ENCODE measurements at regions not wholly inside any gene's neighbourhood (a gene's known extent, or its start where the extent isn't known, plus 50 kb on each side); places are given as distances from the start of the nearest gene placed in this dataset.

DNA sequence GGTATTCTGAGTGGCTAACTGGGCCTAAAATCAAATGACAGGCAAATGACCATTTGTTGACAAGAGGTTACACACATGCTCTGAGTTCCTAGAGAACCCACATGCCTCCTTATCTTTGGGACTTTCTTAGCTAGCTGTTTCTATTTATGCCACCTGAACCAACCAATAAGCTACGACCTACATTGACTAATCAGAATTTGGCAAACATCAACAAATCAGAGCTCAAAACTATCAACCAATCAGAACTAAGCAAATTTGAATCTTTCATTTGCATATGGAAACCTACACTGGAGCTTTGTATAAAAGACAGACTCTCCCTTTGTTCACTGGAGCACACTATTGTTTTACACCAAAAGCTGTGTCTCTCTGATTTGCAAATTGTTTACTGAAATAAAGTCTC, 192.0 kb downstream of the CXXC4 start:
- WGBS (ENCODE audit: extremely low coverage, insufficient read length, low lambda C conversion rate), result no CpG with 5 or more reads among the region's 1 CpG
- no peaks in the 10 kb centered on the region for H4K20me1 ChIP-seq (ENCODE audit: control insufficient read depth, insufficient read depth, insufficient read length)
- no peaks in the 10 kb centered on the region for H3K79me2 ChIP-seq (ENCODE audit: insufficient read depth, low read length)
- TF ChIP-seq, protein P1, sequence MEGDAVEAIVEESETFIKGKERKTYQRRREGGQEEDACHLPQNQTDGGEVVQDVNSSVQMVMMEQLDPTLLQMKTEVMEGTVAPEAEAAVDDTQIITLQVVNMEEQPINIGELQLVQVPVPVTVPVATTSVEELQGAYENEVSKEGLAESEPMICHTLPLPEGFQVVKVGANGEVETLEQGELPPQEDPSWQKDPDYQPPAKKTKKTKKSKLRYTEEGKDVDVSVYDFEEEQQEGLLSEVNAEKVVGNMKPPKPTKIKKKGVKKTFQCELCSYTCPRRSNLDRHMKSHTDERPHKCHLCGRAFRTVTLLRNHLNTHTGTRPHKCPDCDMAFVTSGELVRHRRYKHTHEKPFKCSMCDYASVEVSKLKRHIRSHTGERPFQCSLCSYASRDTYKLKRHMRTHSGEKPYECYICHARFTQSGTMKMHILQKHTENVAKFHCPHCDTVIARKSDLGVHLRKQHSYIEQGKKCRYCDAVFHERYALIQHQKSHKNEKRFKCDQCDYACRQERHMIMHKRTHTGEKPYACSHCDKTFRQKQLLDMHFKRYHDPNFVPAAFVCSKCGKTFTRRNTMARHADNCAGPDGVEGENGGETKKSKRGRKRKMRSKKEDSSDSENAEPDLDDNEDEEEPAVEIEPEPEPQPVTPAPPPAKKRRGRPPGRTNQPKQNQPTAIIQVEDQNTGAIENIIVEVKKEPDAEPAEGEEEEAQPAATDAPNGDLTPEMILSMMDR (conservative IDR thresholded peaks at IDR 0.05), result no peak
- no peak overlapping the region for H3K4ac ChIP-seq (ENCODE audit: low read depth, low read length)
- no peak overlapping the region for H3K14ac ChIP-seq (ENCODE audit: insufficient read depth, low read length)
- H3T11ph ChIP-seq (ENCODE audit: low read length), result no peak overlapping the region
- Mint-ChIP-seq H3K4me1 (peaks cover 5 to 8% of the 10 kb centered on the region in 2 experiments), H3K4me3 (no peak overlapping the region), H3K36me3 (ENCODE audit: insufficient read depth in 1 of 3, low read depth in 3 of 3) (no peaks in the 10 kb centered on the region), H3K9me3 (no peaks in the 10 kb centered on the region), H3K27ac (no peak overlapping the region; a peak in 1 of 7 replicates), H3K27me3 (ENCODE audit: low read depth) (no peaks in the 10 kb centered on the region)
- H2BK120ac ChIP-seq (ENCODE audit: low read depth, low read length, poor library complexity, severe bottlenecking), result no peak overlapping the region
- no peak overlapping the region for H3K56ac ChIP-seq (ENCODE audit: insufficient read length, low read depth, low read length)
- no peak overlapping the region for H2BK15ac ChIP-seq (ENCODE audit: low read depth, low read length)
- H2BK12ac ChIP-seq (ENCODE audit: insufficient read length, low read depth, low read length), result no peak overlapping the region
- no peak overlapping the region for H2AFZ ChIP-seq (ENCODE audit: low read length)
- no peaks in the 10 kb centered on the region for H3K9me3 ChIP-seq (ENCODE audit: control insufficient read depth, low read depth, low read length)
- no peak overlapping the region for H2BK5ac ChIP-seq (ENCODE audit: insufficient read length, low read length)
- H3K4me2 ChIP-seq (ENCODE audit: insufficient read depth, insufficient read length, low read length), result no peak overlapping the region
- H3K23ac ChIP-seq (ENCODE audit: insufficient read length, low read depth, low read length), result no peak overlapping the region
- H3K18ac ChIP-seq (ENCODE audit: insufficient read length, low read depth, low read length), result no peak overlapping the region
- no peak overlapping the region for H3K27ac ChIP-seq (ENCODE audit: insufficient read length, low read depth, low read length)
- H4K91ac ChIP-seq (ENCODE audit: insufficient read length, low read depth, low read length), result no peak overlapping the region
- no peaks in the 10 kb centered on the region for H3K23me2 ChIP-seq (ENCODE audit: insufficient read length, low read depth, low read length, poor library complexity, severe bottlenecking)
- no peaks in the 10 kb centered on the region for H3K27me3 ChIP-seq (ENCODE audit: insufficient read depth, low read length)
- H2BK20ac ChIP-seq (ENCODE audit: low read depth, low read length, poor library complexity, severe bottlenecking), result no peak overlapping the region
- DNase-seq, result no peak
- no peak overlapping the region for H4K8ac ChIP-seq (replicated peaks; ENCODE audit: insufficient read length, low read depth, low read length)
- H3K9ac ChIP-seq (ENCODE audit: extremely low read depth, insufficient read length, low read length), result no peak overlapping the region
- no peaks in the 10 kb centered on the region for H3K79me1 ChIP-seq (ENCODE audit: insufficient read depth, low read depth, low read length, poor library complexity, severe bottlenecking)
- H2AK5ac ChIP-seq (ENCODE audit: insufficient read length, low read length), result no peak overlapping the region
- H3K4me1 ChIP-seq (ENCODE audit: insufficient read depth, low read length), result no peaks in the 10 kb centered on the region
- H4K5ac ChIP-seq (ENCODE audit: insufficient read length, low read depth, low read length), result no peak overlapping the region

Measured in H9 (cell line).